Body of pancreas (tissue), 4 donors: ENCODE measurements at regions not wholly inside any gene's neighbourhood (a gene's known extent, or its start where the extent isn't known, plus 50 kb on each side); places are given as distances from the start of the nearest gene placed in this dataset.

ENCODE experiments used
- ATAC-seq: fragments of 150-250 bp; one replicate; pipeline ENCODE4 v1.9.1; 2016
- DNase-seq, 4 donors: peaks; one replicate each; pipeline ENCODE4 v3.0.0-alpha.2; 2019
- H3K27ac ChIP-seq, 4 donors: fragments of 200-600 bp; sonication (generic); 1 replicate in 3 of 4; 2 replicates in 1 of 4; pipeline versions ENCODE4 v1.5.1 to v1.6.1; 2016 to 2019; ENCODE audit warnings: mild to moderate bottlenecking in 1 of 4, mixed read lengths in 1 of 4, moderate library complexity in 1 of 4
- H3K27me3 ChIP-seq, 2 donors: fragments of 200-600 bp; sonication (generic); one replicate each; pipeline ENCODE4 v1.6.0; 2016; ENCODE audit warnings: mild to moderate bottlenecking in 1 of 2
- H3K36me3 ChIP-seq, 2 donors: fragments of 200-600 bp; sonication (generic); replicated peaks in 1 of 2; 2 replicates each; pipeline ENCODE4 v1.5.1; 2016; ENCODE audit warnings: low read depth in 2 of 2; ENCODE audit not compliant: insufficient read depth in 1 of 2
- H3K4me1 ChIP-seq: fragments of 200-600 bp; sonication (generic); one replicate; pipeline ENCODE4 v1.6.0; 2016
- H3K4me3 ChIP-seq, 2 donors: fragments of 200-600 bp; sonication (generic); 1 replicate in 1 of 2; 2 replicates in 1 of 2; pipeline ENCODE4 v1.5.1; 2016 to 2019
- H3K9me3 ChIP-seq, 3 donors: fragments of 200-600 bp; sonication (generic); 1 replicate in 2 of 3; 2 replicates in 1 of 3; pipeline ENCODE4 v1.5.1; 2016
- CTCF ChIP-seq, 7 experiments: fragments of 450-650 bp in 4 of 7; fragments of 200-600 bp in 3 of 7; sonication (generic) in 3 of 7; IDR thresholded peaks; one replicate each; pipeline ENCODE4 v1.5.1; 2016 to 2019; ENCODE audit warnings: antibody characterized with exemption in 7 of 7
- POLR2A ChIP-seq, 3 donors: fragments of 450-650 bp; IDR thresholded peaks; one replicate each; pipeline ENCODE4 v1.6.1; 2016; ENCODE audit warnings: antibody characterized with exemption in 3 of 3, mild to moderate bottlenecking in 2 of 3
- WGBS, 2 donors: methylation state at CpG; one replicate each; pipeline ENCODE4 v1.1.5; 2017; 5-methylcytosine and 5-hydroxymethylcytosine counted together
- intact Hi-C: fragments of 100-400 bp; cut with DNase I; formaldehyde crosslinking; loops from one replicate; pipeline ENCODE4 v1.15.1; 2023

- no peak overlapping the region for H3K4me3 ChIP-seq
- TF ChIP-seq CTCF (IDR thresholded peaks at IDR 0.05): no peak
- TF ChIP-seq POLR2A (IDR thresholded peaks at IDR 0.05): no peak
- no peaks in the 10 kb centered on the region for H3K4me1 ChIP-seq
- 31 to 63% methylated on average over 1 of the region's 1 CpG for WGBS, 2 donors
- DNase-seq: no peak
- no peak for ATAC-seq
- H3K9me3 ChIP-seq: no peaks in the 10 kb centered on the region
- H3K27me3 ChIP-seq: no peaks in the 10 kb centered on the region
- no peak overlapping the region for H3K27ac ChIP-seq
- no peaks in the 10 kb centered on the region for H3K36me3 ChIP-seq
- intact Hi-C loops: no loop called here
Measured at GRCh38 chr6:76438768-76439167, 366.3 kb upstream of the IMPG1 start.

GRCh38 chr6:76435174-76435573, 362.7 kb upstream of the IMPG1 start:
- Histone ChIP-seq H3K9me3 (no peaks in the 10 kb centered on the region), H3K4me1 (no peaks in the 10 kb centered on the region), H3K4me3 (no peak overlapping the region), H3K36me3 (no peaks in the 10 kb centered on the region), H3K27me3 (no peaks in the 10 kb centered on the region), H3K27ac (no peak overlapping the region)
- WGBS, 2 donors: 80% methylated on average over 1 of the region's 1 CpG
- intact Hi-C loops: no loop called here
- TF ChIP-seq POLR2A (IDR thresholded peaks at IDR 0.05): no peak
- no peak for TF ChIP-seq CTCF (IDR thresholded peaks at IDR 0.05)
- ATAC-seq (no peak), DNase-seq (no peak)

- 43 to 59% methylated on average over 2 of the region's 2 CpGs for WGBS, 2 donors
- TF ChIP-seq CTCF (IDR thresholded peaks at IDR 0.05) (no peak), POLR2A (IDR thresholded peaks at IDR 0.05) (no peak)
- DNase-seq (no peak), ATAC-seq (no peak)
- Histone ChIP-seq H3K27ac (no peak overlapping the region), H3K27me3 (no peaks in the 10 kb centered on the region), H3K9me3 (no peaks in the 10 kb centered on the region), H3K36me3 (no peaks in the 10 kb centered on the region), H3K4me3 (no peak overlapping the region), H3K4me1 (no peaks in the 10 kb centered on the region)
- intact Hi-C loops: no loop called here
Measured at GRCh38 chr6:76422511-76423213, 350.2 kb upstream of the IMPG1 start.

GRCh38 chr6:76420094-76420493, 347.6 kb upstream of the IMPG1 start:
- intact Hi-C loops: no loop called here
- 77 to 86% methylated on average over 2 of the region's 2 CpGs for WGBS, 2 donors
- Histone ChIP-seq H3K36me3 (no peaks in the 10 kb centered on the region), H3K9me3 (no peaks in the 10 kb centered on the region), H3K4me3 (no peak overlapping the region), H3K27me3 (no peaks in the 10 kb centered on the region), H3K27ac (no peak overlapping the region), H3K4me1 (no peaks in the 10 kb centered on the region)
- no peak for ATAC-seq
- no peak for DNase-seq
- TF ChIP-seq CTCF (IDR thresholded peaks at IDR 0.05) (no peak), POLR2A (IDR thresholded peaks at IDR 0.05) (no peak)

- intact Hi-C loops: no loop called here
- DNase-seq (peak in 1 of 4 donors; percentile 4), ATAC-seq (peak; percentile 21)
- no peaks in the 10 kb centered on the region for H3K9me3 ChIP-seq
- no peaks in the 10 kb centered on the region for H3K4me1 ChIP-seq
- H3K36me3 ChIP-seq: no peaks in the 10 kb centered on the region
- H3K27ac ChIP-seq: no peak overlapping the region
- no peaks in the 10 kb centered on the region for H3K27me3 ChIP-seq
- WGBS, 2 donors: 60 to 61% methylated on average over 3 of the region's 3 CpGs
- no peak overlapping the region for H3K4me3 ChIP-seq
- no peak for TF ChIP-seq CTCF (IDR thresholded peaks at IDR 0.05)
- no peak for TF ChIP-seq POLR2A (IDR thresholded peaks at IDR 0.05)
Measured at GRCh38 chr6:76418560-76419223, 346.2 kb upstream of the IMPG1 start.
